Neural crest cell (in vitro differentiated cells): ENCODE measurements at regions not wholly inside any gene's neighbourhood (a gene's known extent, or its start where the extent isn't known, plus 50 kb on each side); places are given as distances from the start of the nearest gene placed in this dataset.

Source experiments
- DNase-seq: peaks from one replicate; pipeline ENCODE4 v3.0.0; 2021; ENCODE audit warnings: low read depth, mixed read lengths, low spot score
- H3K27ac Mint-ChIP-seq: one replicate; pipeline ENCODE4 v1.8.0; 2021; ENCODE audit warnings: mild to moderate bottlenecking, mixed read lengths; ENCODE audit not compliant: unreplicated experiment
- H3K27me3 Mint-ChIP-seq: 2 replicates; pipeline ENCODE4 v1.8.0; 2021; ENCODE audit warnings: low read depth, mild to moderate bottlenecking, mixed read lengths
- H3K36me3 Mint-ChIP-seq: 2 replicates; pipeline ENCODE4 v1.8.0; 2021; ENCODE audit warnings: low read depth, mild to moderate bottlenecking, mixed read lengths
- H3K4me1 Mint-ChIP-seq: 2 replicates; pipeline ENCODE4 v1.8.0; 2021; ENCODE audit warnings: mixed read lengths
- H3K4me3 Mint-ChIP-seq: one replicate; pipeline ENCODE4 v1.8.0; 2021; ENCODE audit warnings: mild to moderate bottlenecking, mixed read lengths
- H3K9me3 Mint-ChIP-seq: 2 replicates; pipeline ENCODE4 v1.8.0; 2021; ENCODE audit warnings: mixed read lengths
- CTCF ChIP-seq: fragments of 200-600 bp; sonication (generic); conservative IDR thresholded peaks from 2 replicates; pipeline ENCODE4 v1.5.0; 2021; ENCODE audit warnings: antibody characterized with exemption, mild to moderate bottlenecking

GRCh38 chr15:95739131-95739530, 591.4 kb upstream of the NR2F2 start:
- H3K27me3 Mint-ChIP-seq: no peaks in the 10 kb centered on the region
- DNase-seq: no peak

DNA sequence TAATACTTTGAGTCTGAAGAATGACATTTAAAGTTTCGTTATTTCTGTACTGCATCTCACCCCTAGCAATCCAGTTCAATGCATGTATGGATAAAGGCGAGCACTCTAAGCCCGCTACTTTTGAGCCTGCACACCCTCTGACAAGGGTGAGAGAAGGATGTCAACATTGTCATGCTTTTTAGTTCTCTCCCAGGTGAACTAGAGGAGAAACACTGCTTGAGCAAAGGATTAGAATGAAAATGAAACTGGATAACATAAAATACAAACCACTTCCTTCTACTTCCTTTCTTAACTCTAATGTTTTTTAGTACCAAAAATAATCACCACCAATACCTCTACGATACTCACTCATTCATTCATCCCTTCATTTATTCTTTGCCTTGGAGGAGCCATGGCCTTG, 588.7 kb upstream of the NR2F2 start:
- Mint-ChIP-seq H3K27me3 (no peaks in the 10 kb centered on the region), H3K4me1 (peaks cover 8% of the 10 kb centered on the region), H3K36me3 (peaks cover 10% of the 10 kb centered on the region), H3K27ac (peak overlapping the region; percentile 7), H3K4me3 (no peak overlapping the region), H3K9me3 (peaks cover 13% of the 10 kb centered on the region)
- DNase-seq: no peak
- no peak for TF ChIP-seq CTCF

More at GRCh38 chr15:95739131-95739530, 591.4 kb upstream of the NR2F2 start:
- H3K36me3 Mint-ChIP-seq: peaks cover 11% of the 10 kb centered on the region
- no peak overlapping the region for H3K4me3 Mint-ChIP-seq
- no peak overlapping the region for H3K27ac Mint-ChIP-seq
- H3K9me3 Mint-ChIP-seq: peaks cover 25% of the 10 kb centered on the region
- TF ChIP-seq CTCF: no peak
- peaks cover 25% of the 10 kb centered on the region for H3K4me1 Mint-ChIP-seq

DNA sequence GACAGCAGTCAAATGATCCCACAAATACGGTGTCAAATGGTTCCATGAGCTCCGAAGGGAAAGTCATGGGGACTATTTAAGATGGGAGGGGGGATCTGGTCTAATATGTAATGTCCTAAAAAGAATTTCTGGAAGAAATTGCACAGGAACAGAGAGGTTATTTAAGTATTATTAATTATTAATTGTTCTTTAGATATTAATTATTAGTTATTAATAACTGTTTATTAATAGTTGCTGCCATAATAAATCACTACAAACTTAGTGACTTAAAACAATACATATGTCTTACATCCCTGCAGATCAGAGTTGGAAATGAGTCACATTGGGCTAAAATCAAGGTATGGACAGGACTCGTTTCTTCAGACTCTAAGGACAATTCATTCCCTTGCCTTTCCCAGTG, 588.2 kb upstream of the NR2F2 start:
- Mint-ChIP-seq H3K4me1 (peaks cover 4% of the 10 kb centered on the region), H3K27me3 (no peaks in the 10 kb centered on the region), H3K27ac (peak overlapping the region; percentile 7), H3K36me3 (peaks cover 7% of the 10 kb centered on the region), H3K9me3 (peaks cover 9% of the 10 kb centered on the region), H3K4me3 (no peak overlapping the region)
- TF ChIP-seq CTCF: no peak
- DNase-seq: no peak

DNA sequence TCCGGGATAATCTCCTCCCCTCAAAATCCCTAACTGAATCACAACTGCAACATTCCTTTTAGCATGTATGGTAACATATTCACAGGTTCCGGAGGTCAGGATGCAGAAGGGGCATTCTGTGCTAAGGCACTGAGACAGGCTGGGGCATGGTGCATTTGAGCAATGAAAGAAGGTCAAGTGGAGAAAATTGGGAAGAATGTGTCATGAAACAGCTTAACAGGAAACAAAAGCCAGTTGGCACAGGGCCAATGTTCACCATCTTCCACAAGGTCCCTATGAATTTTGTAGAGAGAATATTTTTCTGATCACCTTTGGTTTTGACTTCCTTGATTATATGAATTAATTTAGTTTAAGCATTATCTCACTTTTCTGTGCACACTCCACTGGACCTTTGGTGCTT, 587.7 kb upstream of the NR2F2 start:
- Mint-ChIP-seq H3K27me3 (no peaks in the 10 kb centered on the region), H3K4me3 (no peak overlapping the region), H3K36me3 (peaks cover 7% of the 10 kb centered on the region), H3K9me3 (peaks cover 9% of the 10 kb centered on the region), H3K27ac (no peak overlapping the region), H3K4me1 (peaks cover 3% of the 10 kb centered on the region)
- DNase-seq: no peak
- TF ChIP-seq CTCF: no peak

DNA sequence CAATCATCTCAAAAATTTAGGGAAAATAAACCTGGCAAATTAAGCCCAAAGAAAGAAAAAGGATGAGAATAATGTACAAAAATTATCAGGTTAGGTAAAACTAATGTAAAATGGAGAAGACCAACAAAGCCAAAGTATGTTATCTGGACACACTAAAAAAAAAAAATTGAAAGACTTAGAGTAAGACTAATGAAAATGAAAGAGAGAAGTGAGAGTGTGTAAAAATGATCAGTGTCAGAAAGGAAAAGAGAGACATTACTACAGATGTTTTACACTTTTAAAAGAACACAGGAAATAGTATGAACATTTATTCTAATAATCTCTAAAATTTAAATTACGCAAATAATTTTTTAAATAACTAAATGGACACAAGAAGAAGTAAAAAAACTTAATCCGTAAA, 573.3 kb upstream of the NR2F2 start:
- Mint-ChIP-seq H3K27me3 (no peaks in the 10 kb centered on the region), H3K9me3 (peaks cover 2% of the 10 kb centered on the region), H3K4me3 (no peak overlapping the region), H3K4me1 (peaks cover 38% of the 10 kb centered on the region), H3K36me3 (peaks cover 2% of the 10 kb centered on the region), H3K27ac (no peak overlapping the region)
- no peak for DNase-seq
- TF ChIP-seq CTCF: no peak

DNA sequence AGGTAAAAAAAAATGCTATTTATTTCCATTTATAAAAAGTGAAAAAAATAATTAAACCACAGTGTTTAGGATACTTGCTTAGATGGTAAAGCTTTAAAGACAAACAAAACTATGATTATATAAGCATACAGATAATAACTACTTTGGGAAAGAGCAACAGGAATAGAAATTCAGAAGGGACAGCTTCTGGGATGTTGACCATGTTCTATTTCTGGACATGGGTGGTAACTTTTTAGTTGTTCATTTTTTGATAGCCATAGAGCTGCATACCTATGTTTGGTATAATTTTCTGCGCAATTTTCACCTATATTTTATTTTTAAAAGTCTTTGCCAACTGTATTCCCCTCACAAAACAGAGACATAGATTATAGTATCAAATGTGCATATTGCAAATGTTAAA, 572.0 kb upstream of the NR2F2 start:
- no peak overlapping the region for H3K27ac Mint-ChIP-seq
- peaks cover 48% of the 10 kb centered on the region for H3K4me1 Mint-ChIP-seq
- H3K36me3 Mint-ChIP-seq: peaks cover 2% of the 10 kb centered on the region
- no peak overlapping the region for H3K4me3 Mint-ChIP-seq
- no peak for TF ChIP-seq CTCF
- no peak for DNase-seq
- no peaks in the 10 kb centered on the region for H3K27me3 Mint-ChIP-seq
- peaks cover 2% of the 10 kb centered on the region for H3K9me3 Mint-ChIP-seq
